Transverse colon (tissue), 4 donors: ENCODE measurements at regions not wholly inside any gene's neighbourhood (a gene's known extent, or its start where the extent isn't known, plus 50 kb on each side); places are given as distances from the start of the nearest gene placed in this dataset.

Experiments
- CTCF ChIP-seq, 5 experiments: fragments of 200-600 bp in 3 of 5; fragments of 450-650 bp in 2 of 5; sonication (generic) in 3 of 5; IDR thresholded peaks; 1 replicate in 2 of 5; 2 replicates in 3 of 5; pipeline ENCODE4 v1.5.1; 2016 to 2017; ENCODE audit warnings: antibody characterized with exemption in 5 of 5, inconsistent platforms in 3 of 5, mild to moderate bottlenecking in 2 of 5, moderate library complexity in 1 of 5
- EP300 ChIP-seq: sonication (generic); formaldehyde crosslinking; IDR thresholded peaks from one replicate; pipeline ENCODE4 v1.6.1; 2017; ENCODE audit warnings: antibody characterized with exemption, low read depth
- POLR2A ChIP-seq: fragments of 450-650 bp; IDR thresholded peaks from one replicate; pipeline ENCODE4 v1.6.1; 2016; ENCODE audit warnings: antibody characterized with exemption, mild to moderate bottlenecking, moderate library complexity
- POLR2AphosphoS5 ChIP-seq, 3 donors: sonication (generic); formaldehyde crosslinking; IDR thresholded peaks; one replicate each; pipeline ENCODE4 v1.6.1; 2016; ENCODE audit warnings: antibody characterized with exemption in 3 of 3

GRCh38 chr18:47341678-47342077 is 90.2 kb upstream of the SKOR2 start:
- TF ChIP-seq POLR2AphosphoS5 (IDR thresholded peaks at IDR 0.05) (no peak), CTCF (IDR thresholded peaks at IDR 0.05) (no peak), EP300 (no peak), POLR2A (no peak)
